ENCODE measurements at regions not wholly inside any gene's neighbourhood (a gene's known extent, or its start where the extent isn't known, plus 50 kb on each side); places are given as distances from the start of the nearest gene placed in this dataset.
"Not testable (repeated sequence)": the region's sequence is repeated elsewhere in the genome, so short reads cannot be mapped to it uniquely, and the experiment has no call there.

- ChIA-PET POLR2A (no interaction called here), CTCF (no interaction called here)
- Mint-ChIP-seq H3K4me3 (no peak overlapping the region), H3K9me3 (no peaks in the 10 kb centered on the region), H3K27ac (no peak overlapping the region), H3K36me3 (ENCODE audit: low read depth) (no peaks in the 10 kb centered on the region), H3K4me1 (no peaks in the 10 kb centered on the region), H3K27me3 (no peaks in the 10 kb centered on the region)
- intact Hi-C loops (cut with micrococcal nuclease) = no loop called here
- DNase-seq (no peak), ATAC-seq (ENCODE audit: low read depth) (no peak)
- no peak for TF ChIP-seq CTCF (IDR thresholded peaks at IDR 0.05)
Measured at GRCh38 chr3:106965307-106965706, 411.9 kb upstream of the CCDC54 start.

DNA sequence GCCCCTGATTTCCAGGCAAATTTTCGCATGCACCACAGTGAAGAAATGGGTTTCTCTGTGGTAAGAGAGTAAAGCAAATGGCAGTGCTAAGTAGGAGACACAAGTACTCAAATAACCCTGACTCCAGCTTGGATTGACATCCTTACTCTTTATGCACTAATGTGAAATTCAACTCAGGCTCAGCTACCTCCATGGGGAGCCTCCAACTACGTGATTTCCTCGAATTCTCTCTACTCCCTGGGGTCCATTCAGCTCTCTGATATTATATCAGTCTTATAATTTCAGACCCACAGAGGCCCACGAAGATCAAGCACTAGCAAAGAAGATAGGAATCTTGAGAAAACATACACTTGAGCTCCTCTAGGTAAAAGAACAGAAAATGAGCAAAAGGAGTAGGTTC lies 407.6 kb upstream of the CCDC54 start:
- H3K4me1 Mint-ChIP-seq = no peaks in the 10 kb centered on the region

DNA sequence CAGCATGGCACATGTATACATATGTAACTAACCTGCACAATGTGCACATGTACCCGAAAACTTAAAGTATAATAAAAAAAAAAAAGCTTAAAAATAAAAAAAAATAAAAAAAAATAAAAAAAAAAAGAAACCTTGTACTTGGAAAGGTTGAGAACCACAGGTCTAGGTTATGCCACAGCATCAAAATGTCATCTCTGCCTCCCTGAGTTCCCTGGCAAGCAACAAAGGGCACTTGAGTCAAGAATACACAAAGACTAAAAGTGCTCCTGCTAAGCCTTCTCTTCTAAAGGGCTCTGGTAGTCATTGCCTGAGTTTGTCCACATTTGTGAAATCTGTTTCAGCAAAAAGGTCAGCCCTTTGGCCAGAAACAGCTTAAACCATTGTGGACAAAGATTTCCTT lies 395.8 kb upstream of the CCDC54 start:
- Mint-ChIP-seq H3K27ac (no peak overlapping the region), H3K36me3 (ENCODE audit: low read depth) (no peaks in the 10 kb centered on the region), H3K27me3 (no peaks in the 10 kb centered on the region), H3K4me3 (no peak overlapping the region), H3K9me3 (no peaks in the 10 kb centered on the region), H3K4me1 (no peaks in the 10 kb centered on the region)
- CTCF ChIA-PET = no interaction called here
- DNase-seq = no peak
- intact Hi-C loops (cut with micrococcal nuclease) = no loop called here
- no peak for TF ChIP-seq CTCF (IDR thresholded peaks at IDR 0.05)
- POLR2A ChIA-PET = no interaction called here
- no peak for ATAC-seq (ENCODE audit: low read depth)

More for the DNA sequence above, 407.6 kb upstream of the CCDC54 start:
- ChIA-PET POLR2A (no interaction called here), CTCF (no interaction called here)
- ATAC-seq (ENCODE audit: low read depth) (no peak), DNase-seq (no peak)
- H3K36me3 Mint-ChIP-seq (ENCODE audit: low read depth) = no peaks in the 10 kb centered on the region
- no peaks in the 10 kb centered on the region for H3K9me3 Mint-ChIP-seq
- no peak overlapping the region for H3K4me3 Mint-ChIP-seq
- no peak overlapping the region for H3K27ac Mint-ChIP-seq
- no peaks in the 10 kb centered on the region for H3K27me3 Mint-ChIP-seq
- intact Hi-C loops (cut with micrococcal nuclease) = no loop called here
- TF ChIP-seq CTCF (IDR thresholded peaks at IDR 0.05) = no peak

DNA sequence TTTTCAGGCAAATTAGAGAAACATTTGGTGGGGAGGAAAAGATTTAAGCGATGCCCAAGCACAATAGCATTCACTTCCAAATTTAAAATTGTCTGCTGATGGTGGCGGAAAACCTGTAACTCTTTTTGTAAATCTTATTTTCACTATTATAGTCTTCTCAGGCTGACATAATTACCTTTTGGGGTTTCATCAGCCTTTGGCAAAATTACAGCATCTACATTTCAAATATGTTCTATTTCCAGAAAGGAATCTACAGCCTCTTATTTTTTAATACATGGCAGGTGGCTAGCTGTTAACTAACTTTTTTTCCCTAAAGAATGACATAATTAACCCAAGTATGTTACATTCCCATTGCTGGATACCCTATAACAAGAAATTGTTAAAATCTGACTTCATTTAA lies 391.5 kb upstream of the CCDC54 start:
- intact Hi-C loops (cut with micrococcal nuclease) = no loop called here
- H3K36me3 Mint-ChIP-seq (ENCODE audit: low read depth) = no peaks in the 10 kb centered on the region
- H3K4me3 Mint-ChIP-seq = no peak overlapping the region
- ChIA-PET CTCF (no interaction called here), POLR2A (no interaction called here)
- no peaks in the 10 kb centered on the region for H3K4me1 Mint-ChIP-seq
- no peaks in the 10 kb centered on the region for H3K27me3 Mint-ChIP-seq
- H3K27ac Mint-ChIP-seq = no peak overlapping the region
- no peak for TF ChIP-seq CTCF (IDR thresholded peaks at IDR 0.05)
- ATAC-seq (ENCODE audit: low read depth) (no peak), DNase-seq (no peak)
- no peaks in the 10 kb centered on the region for H3K9me3 Mint-ChIP-seq

DNA sequence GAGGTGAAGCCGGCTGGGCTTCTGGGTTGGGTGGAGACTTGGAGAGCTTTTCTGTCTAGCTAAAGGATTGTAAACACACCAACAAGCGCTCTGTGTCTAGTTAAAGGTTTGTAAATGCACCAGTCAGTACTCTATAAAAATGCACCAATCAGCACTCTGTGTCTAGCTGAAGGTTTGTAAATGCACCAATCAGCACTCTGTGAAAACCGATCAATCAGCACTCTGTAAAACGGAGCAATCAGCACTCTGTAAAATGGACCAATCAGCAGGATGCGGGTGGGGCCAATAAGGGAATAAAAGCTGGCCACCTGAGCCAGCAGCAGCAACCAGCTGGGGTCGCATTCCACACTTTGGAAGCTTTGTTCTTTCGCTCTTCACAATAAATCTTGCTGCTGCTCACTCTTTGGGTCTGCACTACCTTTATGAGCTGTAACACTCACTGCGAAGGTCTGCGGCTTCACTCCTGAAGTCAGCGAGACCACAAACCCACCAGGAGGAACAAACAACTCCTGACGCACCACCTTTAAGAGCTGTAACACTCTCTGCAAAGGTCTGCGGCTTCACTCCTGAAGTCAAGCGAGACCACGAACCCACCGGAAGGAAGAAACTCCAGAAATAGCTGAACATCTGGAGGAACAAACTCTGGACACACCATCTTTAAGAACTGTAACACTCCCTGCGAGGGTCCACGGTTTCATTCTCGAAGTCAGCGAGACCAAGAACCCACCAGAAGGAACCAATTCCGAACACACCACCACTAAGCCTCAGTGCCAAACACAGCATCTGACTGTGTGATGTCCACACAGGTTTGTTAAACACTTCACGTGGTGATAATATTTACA lies 378.2 kb upstream of the CCDC54 start:
- DNase-seq; H3K36me3 Mint-ChIP-seq (ENCODE audit: low read depth); H3K27me3 Mint-ChIP-seq; H3K27ac Mint-ChIP-seq; POLR2A ChIA-PET; intact Hi-C loops (cut with micrococcal nuclease); CTCF ChIA-PET: not testable (repeated sequence)
- H3K4me1 Mint-ChIP-seq = peaks cover 27% of the 10 kb centered on the region
- H3K9me3 Mint-ChIP-seq = peaks cover 12% of the 10 kb centered on the region
- peak overlapping the region; percentile 63 for H3K4me3 Mint-ChIP-seq
- peak; percentile 28 for ATAC-seq (ENCODE audit: low read depth)

DNA sequence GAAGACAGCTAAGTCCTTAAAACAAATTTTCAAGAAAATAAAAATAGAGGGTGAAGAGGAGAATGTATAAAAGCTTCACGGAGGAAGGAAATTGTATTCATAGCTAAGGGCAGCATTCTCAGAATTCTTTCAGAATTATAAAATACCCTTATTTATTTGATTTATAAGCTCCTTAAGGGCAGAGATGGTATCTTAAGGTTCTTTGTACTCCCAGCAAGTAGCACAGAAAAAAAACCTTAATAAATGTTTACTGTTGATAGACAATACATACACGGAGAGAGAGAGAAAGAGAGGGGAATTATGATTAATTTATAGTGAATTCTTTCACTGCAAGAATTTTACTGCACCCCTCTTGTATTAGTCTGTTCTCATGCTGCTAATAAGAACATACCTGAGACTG lies 375.6 kb upstream of the CCDC54 start:
- ChIA-PET POLR2A (no interaction called here), CTCF (interaction anchor here (1.4 kb wide), 1 partner anchor 63 kb away, joined by 3 read pairs; no protein-coding TSS in a partner anchor)
- Mint-ChIP-seq H3K27ac (no peak overlapping the region), H3K36me3 (ENCODE audit: low read depth) (no peaks in the 10 kb centered on the region), H3K27me3 (no peaks in the 10 kb centered on the region), H3K4me3 (no peak overlapping the region), H3K4me1 (peaks cover 22% of the 10 kb centered on the region), H3K9me3 (peaks cover 7% of the 10 kb centered on the region)
- DNase-seq (no peak), ATAC-seq (ENCODE audit: low read depth) (no peak)
- no peak for TF ChIP-seq CTCF (IDR thresholded peaks at IDR 0.05)
- intact Hi-C loops (cut with micrococcal nuclease) = no loop called here

DNA sequence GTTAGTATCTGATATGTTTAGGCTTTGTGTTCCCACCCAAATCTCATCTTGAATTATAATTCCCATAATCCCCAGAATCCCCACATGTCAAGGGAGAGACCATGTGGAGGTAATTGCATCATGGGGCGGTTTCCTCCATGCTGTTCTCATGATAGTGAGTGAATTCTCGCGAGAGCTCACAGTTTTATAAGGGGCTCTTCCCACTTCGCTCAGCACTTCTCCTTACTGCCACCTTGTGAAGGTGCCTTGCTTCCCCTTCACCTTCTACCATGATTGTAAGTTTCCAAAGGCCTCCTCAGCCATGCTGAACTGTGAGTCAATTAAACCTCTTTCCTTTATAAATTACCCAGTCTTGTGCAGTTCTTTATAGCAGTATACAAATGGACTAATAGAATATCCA lies 371.9 kb upstream of the CCDC54 start:
- DNase-seq, CTCF ChIA-PET: not testable (repeated sequence)

More for the DNA sequence above, 371.9 kb upstream of the CCDC54 start:
- intact Hi-C loops (cut with micrococcal nuclease); H3K9me3 Mint-ChIP-seq; H3K27me3 Mint-ChIP-seq; H3K4me1 Mint-ChIP-seq; POLR2A ChIA-PET; H3K27ac Mint-ChIP-seq; ATAC-seq (ENCODE audit: low read depth); H3K4me3 Mint-ChIP-seq; H3K36me3 Mint-ChIP-seq (ENCODE audit: low read depth): not testable (repeated sequence)

Data from activated B cell treated with CpG ODN at 0.5 μM for 24 hours (primary cell).